ENCODE measurements at regions not wholly inside any gene's neighbourhood (a gene's known extent, or its start where the extent isn't known, plus 50 kb on each side); places are given as distances from the start of the nearest gene placed in this dataset.

- no peaks in the 10 kb centered on the region for H3K27me3 ChIP-seq
- TF ChIP-seq POLR2A (IDR thresholded peaks at IDR 0.05) (no peak), CTCF (IDR thresholded peaks at IDR 0.05) (no peak)
- no peak overlapping the region for H3K4me3 ChIP-seq
- no peak overlapping the region for H3K27ac ChIP-seq
- H3K4me1 ChIP-seq = no peaks in the 10 kb centered on the region
- H3K36me3 ChIP-seq = no peaks in the 10 kb centered on the region
- no peak for DNase-seq
- H3K9me3 ChIP-seq = no peaks in the 10 kb centered on the region
Observed at GRCh38 chr1:82507011-82507410, 706.3 kb downstream of the ADGRL2 start.

- no peak overlapping the region for H3K4me3 ChIP-seq
- no peaks in the 10 kb centered on the region for H3K27me3 ChIP-seq
- no peak for DNase-seq
- no peak overlapping the region for H3K27ac ChIP-seq
- H3K4me1 ChIP-seq = no peaks in the 10 kb centered on the region
- TF ChIP-seq CTCF (IDR thresholded peaks at IDR 0.05) (no peak), POLR2A (IDR thresholded peaks at IDR 0.05) (no peak)
- no peaks in the 10 kb centered on the region for H3K36me3 ChIP-seq
- H3K9me3 ChIP-seq = no peaks in the 10 kb centered on the region
Observed at GRCh38 chr1:82503822-82504221, 703.1 kb downstream of the ADGRL2 start.

GRCh38 chr1:82499022-82499421 lies 698.3 kb downstream of the ADGRL2 start:
- DNase-seq = no peak
- no peaks in the 10 kb centered on the region for H3K36me3 ChIP-seq
- no peak overlapping the region for H3K4me3 ChIP-seq
- no peaks in the 10 kb centered on the region for H3K4me1 ChIP-seq
- no peaks in the 10 kb centered on the region for H3K27me3 ChIP-seq
- TF ChIP-seq POLR2A (IDR thresholded peaks at IDR 0.05) (no peak), CTCF (IDR thresholded peaks at IDR 0.05) (no peak)
- no peak overlapping the region for H3K27ac ChIP-seq
- H3K9me3 ChIP-seq = peaks cover 0 to 7% (median 0%) of the 10 kb centered on the region in 4 donors

GRCh38 chr1:82494117-82494516 lies 693.4 kb downstream of the ADGRL2 start:
- no peak for DNase-seq
- no peak for TF ChIP-seq CTCF (IDR thresholded peaks at IDR 0.05)
- no peak for TF ChIP-seq POLR2A (IDR thresholded peaks at IDR 0.05)
- Histone ChIP-seq H3K4me1 (no peaks in the 10 kb centered on the region), H3K27ac (no peak overlapping the region), H3K36me3 (no peaks in the 10 kb centered on the region), H3K4me3 (no peak overlapping the region), H3K27me3 (no peaks in the 10 kb centered on the region), H3K9me3 (peaks cover 0 to 7% (median 2%) of the 10 kb centered on the region in 4 donors)

- H3K27me3 ChIP-seq = no peaks in the 10 kb centered on the region
- DNase-seq = no peak
- TF ChIP-seq POLR2A (IDR thresholded peaks at IDR 0.05) = no peak
- no peak for TF ChIP-seq CTCF (IDR thresholded peaks at IDR 0.05)
- H3K4me3 ChIP-seq = no peak overlapping the region
- H3K4me1 ChIP-seq = no peaks in the 10 kb centered on the region
- peaks cover 0 to 7% (median 2%) of the 10 kb centered on the region in 4 donors for H3K9me3 ChIP-seq
- H3K36me3 ChIP-seq = no peaks in the 10 kb centered on the region
- no peak overlapping the region for H3K27ac ChIP-seq
Observed at GRCh38 chr1:82492159-82492558, 691.4 kb downstream of the ADGRL2 start.

Measured in Peyer's patch (tissue), 4 donors.